HUDEP-2 (cell line): ENCODE measurements at regions not wholly inside any gene's neighbourhood (a gene's known extent, or its start where the extent isn't known, plus 50 kb on each side); places are given as distances from the start of the nearest gene placed in this dataset.
"Not testable (repeated sequence)": the region's sequence is repeated elsewhere in the genome, so short reads cannot be mapped to it uniquely, and the experiment has no call there.

Experiments
- DNase-seq, 76 experiments: peaks; one replicate each; lab custom pipeline; 2025; ENCODE audit not compliant: unreplicated experiment in 76 of 76; lab: John Stamatoyannopoulos, UW

- DNase-seq = no peak
These were observed 64.2 kb downstream of the DACT2 start for GRCh38 chr6:168255283-168255881.

DNA sequence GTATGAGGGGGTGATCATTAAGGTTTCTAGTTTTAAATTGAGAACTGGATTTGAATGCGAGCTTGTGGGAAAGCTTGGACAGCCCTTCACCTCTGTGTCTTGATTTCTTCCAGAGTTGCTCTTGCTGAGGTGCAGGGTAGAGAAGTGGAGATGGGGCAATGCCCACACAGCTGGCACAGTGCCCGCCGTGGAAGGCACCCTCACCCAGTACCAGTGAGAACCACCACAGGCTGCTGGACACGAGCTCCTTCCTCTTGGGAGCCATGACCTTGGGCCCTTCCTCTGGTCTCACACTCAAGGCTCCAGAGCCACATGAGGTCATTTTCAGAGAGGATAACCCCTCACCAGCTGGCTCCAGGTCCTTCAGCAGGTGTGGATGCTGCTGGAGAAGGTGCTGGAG is 67.3 kb downstream of the DACT2 start:
- no peak for DNase-seq

GRCh38 chr6:168250250-168250649 is 69.3 kb downstream of the DACT2 start:
- no peak for DNase-seq

DNA sequence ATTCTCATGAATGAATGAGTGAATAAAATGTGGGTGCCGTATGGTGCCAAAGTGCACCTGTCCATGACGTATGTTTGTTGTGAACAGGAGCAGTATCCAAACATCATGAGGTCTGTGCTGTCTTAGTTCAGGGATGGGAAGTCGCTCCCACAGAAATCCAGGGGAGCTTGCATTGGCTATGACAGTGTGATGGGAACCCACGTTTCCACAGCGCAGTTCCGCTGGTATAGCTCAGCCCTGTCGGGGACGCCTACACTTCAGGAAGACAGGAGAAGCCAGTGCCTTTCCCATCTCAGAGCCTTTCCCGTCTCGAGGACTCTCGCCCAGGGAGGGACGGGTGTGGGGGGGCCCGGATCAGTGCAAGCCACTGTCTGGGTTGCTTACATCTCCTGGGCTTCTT is 69.8 kb downstream of the DACT2 start:
- no peak for DNase-seq

GRCh38 chr6:168248148-168248620 is 71.4 kb downstream of the DACT2 start:
- DNase-seq = no peak

DNA sequence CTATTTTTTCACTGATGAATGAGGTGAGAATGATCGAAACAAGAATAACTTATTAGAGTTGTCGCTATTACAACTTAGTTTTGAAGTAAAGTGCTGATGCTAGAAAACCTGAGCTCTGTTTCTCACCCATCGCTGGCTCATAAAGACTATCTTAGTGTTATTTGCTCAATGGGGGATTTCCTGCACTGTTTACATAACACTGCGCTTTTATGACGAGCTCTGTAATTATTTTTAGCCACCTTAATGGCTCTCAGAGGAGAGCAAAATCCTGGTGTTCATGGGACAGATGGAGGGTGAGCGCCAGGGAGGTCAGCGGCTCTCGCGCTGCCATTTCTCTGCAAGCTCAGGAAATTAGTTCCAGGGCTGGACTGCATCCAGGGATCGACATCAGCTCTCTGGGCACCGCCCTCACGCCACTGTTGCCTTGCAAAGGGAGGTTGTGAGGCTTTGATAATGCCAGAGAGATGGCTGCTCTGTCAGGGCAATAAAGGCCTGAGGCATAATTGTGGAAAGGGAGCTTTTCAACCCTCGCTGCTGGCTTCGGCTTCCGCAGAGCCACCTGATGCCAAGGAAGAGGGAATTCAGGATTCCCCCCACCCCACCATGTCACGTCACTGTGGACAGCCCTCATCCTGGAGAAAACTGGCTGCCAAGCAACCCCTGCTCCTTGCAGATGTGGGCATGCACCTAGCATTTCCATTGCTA is 72.0 kb downstream of the DACT2 start:
- peak in 4 of 76 experiments; percentile 8 to 28 (median 11) for DNase-seq

DNA sequence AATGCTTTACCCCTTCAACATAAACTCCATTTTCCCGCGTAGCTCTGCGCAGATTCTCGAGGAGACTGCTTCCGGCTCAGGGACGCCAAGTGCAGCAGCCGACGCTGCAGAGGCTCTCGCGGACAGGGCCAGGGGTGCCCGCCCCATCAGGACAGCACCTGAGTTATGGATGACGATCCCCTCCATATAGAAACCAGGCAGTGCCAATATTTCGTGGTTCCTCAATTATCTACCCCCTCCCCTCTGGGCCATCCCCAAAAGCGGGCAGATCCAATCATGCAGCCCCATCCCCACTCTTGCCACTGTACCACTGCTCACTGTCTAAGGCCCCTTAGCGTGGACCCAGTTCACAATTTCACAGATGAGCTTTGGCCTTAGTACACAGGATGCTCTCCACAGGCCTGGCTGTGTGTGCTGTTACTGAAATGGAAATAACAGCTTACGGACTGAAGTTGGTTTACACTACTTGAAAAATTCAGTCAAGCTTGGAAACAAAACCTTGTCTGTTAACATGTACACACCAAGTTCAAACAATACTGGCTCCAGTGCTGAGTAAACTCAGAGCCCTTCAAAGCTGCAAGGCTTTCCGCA is 74.5 kb downstream of the DACT2 start:
- no peak for DNase-seq

DNA sequence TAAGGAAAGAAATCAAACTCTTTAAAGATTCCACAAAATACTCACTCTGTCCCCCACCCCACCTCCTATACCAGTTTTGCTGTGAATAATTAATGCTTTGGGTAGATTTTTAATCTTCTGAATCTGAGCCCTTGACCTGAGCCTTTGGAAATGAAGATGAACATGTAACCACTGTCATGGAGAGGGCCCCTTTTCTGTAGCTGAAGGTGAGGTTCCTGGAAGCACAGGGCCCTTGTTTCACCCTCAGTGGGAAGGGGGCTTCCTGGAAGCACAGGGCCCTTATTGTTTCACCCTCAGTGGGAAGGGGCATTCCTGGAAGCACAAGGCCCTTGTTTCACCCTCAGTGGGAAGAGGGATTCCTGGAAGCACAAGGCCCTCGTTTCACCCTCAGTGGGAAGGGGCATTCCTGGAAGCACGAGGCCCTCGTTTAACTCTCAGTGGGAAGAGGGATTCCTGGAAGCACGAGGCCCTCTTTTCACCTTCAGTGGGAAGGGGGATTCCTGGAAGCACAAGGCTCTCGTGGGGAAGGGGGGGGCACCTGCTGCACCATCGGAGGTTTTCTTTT is 75.7 kb downstream of the DACT2 start:
- DNase-seq = no peak

- DNase-seq = no peak
These were observed 76.7 kb downstream of the DACT2 start for GRCh38 chr6:168242940-168243225.

- no peak for DNase-seq
These were observed 77.3 kb downstream of the DACT2 start for GRCh38 chr6:168242111-168242939.

DNA sequence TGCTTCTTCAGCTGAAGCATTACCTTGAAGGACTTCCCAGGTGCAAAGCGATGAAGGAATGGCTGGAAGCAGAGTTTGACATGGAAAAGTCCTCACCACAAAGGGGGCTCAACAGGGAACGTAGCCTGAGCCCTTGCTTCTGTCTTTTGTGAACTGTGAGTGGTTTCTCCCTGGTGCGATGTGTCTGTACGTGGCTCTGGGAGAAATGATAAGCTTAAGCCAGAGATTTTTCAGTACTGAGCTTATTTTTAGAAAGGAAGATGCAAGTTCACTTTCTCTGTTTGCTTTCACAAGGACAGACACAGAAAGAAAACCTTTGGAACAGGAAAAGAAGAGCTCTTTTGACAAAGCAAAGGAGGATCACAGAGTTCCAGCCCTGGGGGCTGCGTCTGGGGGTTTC is 79.4 kb downstream of the DACT2 start:
- DNase-seq = no peak

GRCh38 chr6:168239044-168239773 is 80.4 kb downstream of the DACT2 start:
- no peak for DNase-seq

DNA sequence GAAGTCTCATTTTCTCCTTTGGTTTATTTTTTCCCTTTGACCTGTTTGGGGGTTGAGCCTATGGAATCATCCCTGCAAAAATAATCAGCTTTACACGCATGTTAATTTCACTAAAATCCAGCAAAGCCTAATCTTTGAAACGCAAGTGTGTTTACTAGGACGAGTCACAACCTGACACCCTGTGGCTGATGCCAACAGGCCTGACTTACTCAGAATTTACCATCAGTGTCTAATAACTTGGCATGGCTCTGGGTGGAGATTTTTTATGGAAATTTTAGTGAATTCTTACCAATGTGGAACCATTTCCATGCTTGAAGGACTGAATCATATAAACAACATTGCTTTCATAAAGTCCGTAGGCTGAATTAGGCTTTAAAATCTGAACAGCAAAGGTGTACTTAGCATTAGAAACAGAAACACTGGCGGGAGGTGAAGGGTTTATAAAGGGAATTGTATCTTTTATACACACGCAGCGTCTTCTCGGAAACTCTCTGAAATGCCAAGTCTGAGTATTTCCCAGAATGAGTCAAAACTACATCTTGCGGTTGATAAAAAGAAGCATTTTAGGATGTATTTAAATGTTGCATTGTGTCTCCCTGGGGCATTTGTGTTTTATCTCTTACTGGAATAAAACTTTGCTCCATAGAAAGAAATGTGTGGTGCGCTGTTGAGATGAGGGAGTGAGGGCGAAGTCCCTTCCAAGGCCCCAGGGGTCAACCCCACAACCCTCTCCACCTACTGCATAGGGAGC is 81.2 kb downstream of the DACT2 start:
- DNase-seq = no peak

- DNase-seq = not testable (repeated sequence)
These were observed 85.7 kb downstream of the DACT2 start for GRCh38 chr6:168233875-168234213.

GRCh38 chr6:168232989-168233874 is 86.3 kb downstream of the DACT2 start:
- DNase-seq = no peak

DNA sequence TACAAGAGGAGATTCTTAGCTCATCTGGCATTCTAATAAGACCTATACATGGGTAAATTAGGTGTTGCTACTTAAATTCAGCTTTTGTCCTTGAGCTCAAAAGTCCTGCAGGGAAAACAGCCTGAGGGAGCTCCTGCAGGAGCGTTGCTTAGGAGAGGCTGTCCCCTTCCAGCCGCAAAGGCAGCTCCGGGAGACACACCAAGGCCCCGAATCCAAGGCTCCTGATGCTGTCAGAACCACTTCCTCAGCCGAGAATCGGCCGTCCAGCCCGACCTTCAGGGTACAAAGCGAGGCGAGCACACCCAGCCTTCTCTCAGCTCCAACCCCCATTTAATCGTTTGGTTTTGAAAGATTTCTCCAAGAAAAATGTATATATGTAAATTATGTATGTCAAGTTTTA is 87.0 kb downstream of the DACT2 start:
- DNase-seq = no peak

DNA sequence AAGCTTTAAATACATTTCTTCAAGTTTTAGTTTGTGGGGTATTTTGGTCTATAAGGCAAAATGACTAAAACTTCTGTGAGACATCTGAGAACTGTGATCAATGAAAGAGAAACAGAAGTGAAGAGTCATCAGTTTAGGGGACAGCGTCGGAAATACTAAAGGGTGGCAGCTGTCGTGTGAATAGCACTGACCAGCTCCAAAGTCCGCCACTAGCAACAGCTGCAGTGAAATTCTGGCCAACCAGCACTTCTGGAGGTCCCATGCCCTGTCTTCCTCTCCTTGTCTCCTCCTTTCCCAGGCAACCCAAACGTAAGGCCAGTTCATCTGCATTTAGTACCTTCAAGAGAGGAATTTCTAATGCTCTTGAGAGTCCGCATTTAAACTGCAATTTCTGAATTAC is 87.5 kb downstream of the DACT2 start:
- DNase-seq = no peak

DNA sequence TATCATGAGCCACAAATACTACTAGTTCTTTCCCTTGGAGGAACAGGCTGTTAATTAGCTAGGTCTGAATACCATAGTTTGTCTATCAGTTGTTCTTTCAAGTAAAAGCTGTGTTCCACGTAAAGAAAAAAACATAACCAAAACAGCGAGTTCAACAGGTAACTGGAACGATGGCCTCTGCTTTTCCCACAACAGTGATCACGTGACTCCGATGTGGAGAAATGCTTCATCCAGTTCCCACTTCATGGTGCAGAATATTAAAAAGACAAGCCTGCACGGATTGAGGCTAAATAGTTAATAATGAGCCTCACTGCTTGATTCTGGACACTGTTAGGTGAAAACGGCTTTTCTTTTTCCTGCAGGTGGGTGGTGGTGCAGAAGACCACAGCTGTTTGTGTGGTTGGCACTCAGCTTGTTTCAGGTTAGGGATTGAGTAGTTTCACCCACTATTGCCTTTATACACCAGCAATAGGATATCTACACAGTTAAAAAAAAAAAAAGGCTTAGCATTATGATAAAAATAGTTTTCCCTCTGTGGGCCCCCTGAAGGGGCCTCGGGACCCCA is 88.1 kb downstream of the DACT2 start:
- no peak for DNase-seq

- peak in 1 of 76 experiments; percentile 5 for DNase-seq
These were observed 90.2 kb downstream of the DACT2 start for GRCh38 chr6:168229368-168229752.
